SK-N-SH (cell line): ENCODE measurements at regions not wholly inside any gene's neighbourhood (a gene's known extent, or its start where the extent isn't known, plus 50 kb on each side); places are given as distances from the start of the nearest gene placed in this dataset.

ENCODE experiments used
- CTCF ChIA-PET: fragments of 300-600, 350-600 bp; formaldehyde crosslinking; extraction: SDS; loops from one replicate; lab custom pipeline; 2021; lab: Yijun Ruan, JAX
- POLR2A ChIA-PET: fragments of 350-600 bp; sonication (Branson Sonifier 250); formaldehyde crosslinking; extraction: SDS; loops from one replicate; lab custom pipeline; 2020; ENCODE audit warnings: antibody characterized with exemption, inconsistent platforms; lab: Yijun Ruan, JAX
- DNase-seq: peaks from one replicate; pipeline ENCODE4 v3.0.0; 2012
- H2AFZ ChIP-seq: fragments of 200-600 bp; sonication (generic); 2 replicates; pipeline ENCODE4 v1.8.1; 2016; ENCODE audit warnings: antibody characterized with exemption, mild to moderate bottlenecking, low read depth
- H3F3A ChIP-seq: fragments of 200-600 bp; sonication (generic); replicated peaks from 2 replicates; pipeline ENCODE3; 2016; ENCODE audit warnings: antibody characterized with exemption, mild to moderate bottlenecking; ENCODE audit not compliant: insufficient read depth
- H3K27ac ChIP-seq, 2 experiments: fragments of 200-500 bp in 1 of 2; fragments of 200-600 bp in 1 of 2; sonication (Bioruptor generic) in 1 of 2; sonication (generic), shearing (Covaris generic) in 1 of 2; 2 replicates each; pipeline versions ENCODE4 v1.5.1 to v1.6.1; 2014 to 2016; ENCODE audit warnings: low read depth in 2 of 2, inconsistent platforms in 1 of 2, low read length in 1 of 2, mild to moderate bottlenecking in 1 of 2, mixed read lengths in 1 of 2
- H3K27me3 ChIP-seq: fragments of 200-600 bp; sonication (generic), shearing (Covaris generic); 2 replicates; pipeline ENCODE4 v1.6.1; 2016; ENCODE audit warnings: mixed run types; ENCODE audit not compliant: insufficient read depth
- H3K36me3 ChIP-seq, 2 experiments: fragments of 200-500 bp in 1 of 2; fragments of 200-600 bp in 1 of 2; sonication (Bioruptor generic) in 1 of 2; sonication (generic) in 1 of 2; replicated peaks in 1 of 2; 2 replicates each; pipeline versions ENCODE3 to v1.5.1; 2014 to 2016; ENCODE audit warnings: low read length in 1 of 2, mild to moderate bottlenecking in 1 of 2; ENCODE audit not compliant: insufficient read depth in 2 of 2, control insufficient read depth in 1 of 2
- H3K4me1 ChIP-seq, 2 experiments: fragments of 200-500 bp in 1 of 2; fragments of 200-600 bp in 1 of 2; sonication (Bioruptor generic) in 1 of 2; sonication (generic), shearing (Covaris generic) in 1 of 2; 2 replicates each; pipeline versions ENCODE4 v1.5.1 to v1.6.1; 2014 to 2016; ENCODE audit warnings: low read depth in 1 of 2, low read length in 1 of 2, mixed run types in 1 of 2; ENCODE audit not compliant: insufficient read depth in 2 of 2, control insufficient read depth in 1 of 2
- H3K4me2 ChIP-seq: fragments of 200-600 bp; sonication (generic), shearing (Covaris generic); 2 replicates; pipeline ENCODE4 v1.6.1; 2017; ENCODE audit warnings: mixed run types
- H3K4me3 ChIP-seq, 2 experiments: fragments of 200-500 bp in 1 of 2; fragments of 200-600 bp in 1 of 2; sonication (Bioruptor generic) in 1 of 2; sonication (generic), shearing (Covaris generic) in 1 of 2; 2 replicates each; pipeline versions ENCODE4 v1.5.1 to v1.8.1; 2014 to 2016; ENCODE audit warnings: low read depth in 2 of 2, inconsistent platforms in 1 of 2, low read length in 1 of 2, mild to moderate bottlenecking in 1 of 2, mixed read lengths in 1 of 2, moderate library complexity in 1 of 2
- H3K79me2 ChIP-seq: fragments of 200-600 bp; sonication (generic); 2 replicates; pipeline ENCODE4 v1.8.1; 2017; ENCODE audit warnings: mild to moderate bottlenecking; ENCODE audit not compliant: insufficient read depth
- H3K9ac ChIP-seq: fragments of 200-600 bp; sonication (generic); 2 replicates; pipeline ENCODE4 v1.6.1; 2017; ENCODE audit warnings: mixed run types
- H3K9me2 ChIP-seq: fragments of 200-600 bp; sonication (generic); 2 replicates; pipeline ENCODE4 v1.6.1; 2017; ENCODE audit warnings: mixed run types
- H3K9me3 ChIP-seq: fragments of 200-600 bp; sonication (generic); 2 replicates; pipeline ENCODE4 v1.6.1; 2017; ENCODE audit warnings: mixed run types, mild to moderate bottlenecking, moderate library complexity
- H4K20me1 ChIP-seq: fragments of 200-600 bp; sonication (generic); 2 replicates; pipeline ENCODE4 v1.6.1; 2017; ENCODE audit warnings: mild to moderate bottlenecking, mixed run types; ENCODE audit not compliant: insufficient read depth
- CTCF ChIP-seq: fragments of 200-600 bp; sonication (generic); IDR thresholded peaks from 2 replicates; pipeline ENCODE4 v1.6.1; 2017; ENCODE audit warnings: antibody characterized with exemption, mild to moderate bottlenecking, moderate library complexity
- EP300 ChIP-seq, 2 experiments: IDR thresholded peaks; 2 replicates each; pipeline versions ENCODE4 v1.4.0 to v1.6.1; 2012; ENCODE audit warnings: borderline replicate concordance in 1 of 2, low read depth in 1 of 2, low read length in 1 of 2
- EZH2phosphoT487 ChIP-seq: fragments of 200-600 bp; sonication (generic); IDR thresholded peaks from 2 replicates; pipeline ENCODE4 v1.6.1; 2017; ENCODE audit warnings: low read depth, mixed run types, mild to moderate bottlenecking, antibody characterized with exemption, moderate library complexity, borderline replicate concordance
- FOXM1 ChIP-seq: IDR thresholded peaks from 2 replicates; pipeline ENCODE4 v1.4.0; 2012; ENCODE audit warnings: low read depth, mild to moderate bottlenecking
- IRF3 ChIP-seq: fragments of 150-350 bp; IDR thresholded peaks from 2 replicates; pipeline ENCODE4 v1.6.1; 2016; ENCODE audit warnings: mild to moderate bottlenecking, low read depth, low read length
- MEF2A ChIP-seq: IDR thresholded peaks from 2 replicates; pipeline ENCODE4 v1.4.0; 2012; ENCODE audit warnings: low read depth, borderline replicate concordance
- NFIC ChIP-seq: IDR thresholded peaks from 2 replicates; pipeline ENCODE4 v1.4.0; 2012; ENCODE audit warnings: borderline replicate concordance
- NRF1 ChIP-seq: IDR thresholded peaks from 2 replicates; pipeline ENCODE4 v1.6.1; 2012; ENCODE audit warnings: low read depth, mild to moderate bottlenecking, low read length
- POLR2AphosphoS5 ChIP-seq: IDR thresholded peaks from 2 replicates; pipeline ENCODE4 v1.6.1; 2012; ENCODE audit warnings: low read depth, low read length
- RAD21 ChIP-seq: IDR thresholded peaks from 2 replicates; pipeline ENCODE4 v1.6.1; 2012; ENCODE audit warnings: mild to moderate bottlenecking, low read length
- RCOR1 ChIP-seq: fragments of 150-350 bp; IDR thresholded peaks from 2 replicates; pipeline ENCODE4 v1.6.1; 2017; ENCODE audit warnings: antibody characterized with exemption, low read length
- SIN3A ChIP-seq: IDR thresholded peaks from 2 replicates; pipeline ENCODE4 v1.6.1; 2012; ENCODE audit warnings: low read depth, mild to moderate bottlenecking, low read length, moderate library complexity, borderline replicate concordance
- TAF1 ChIP-seq: IDR thresholded peaks from 2 replicates; pipeline ENCODE4 v1.6.1; 2012; ENCODE audit warnings: low read depth, mild to moderate bottlenecking, low read length, moderate library complexity, borderline replicate concordance
- TCF12 ChIP-seq: IDR thresholded peaks from 2 replicates; pipeline ENCODE4 v1.4.0; 2012
- TEAD4 ChIP-seq: IDR thresholded peaks from 2 replicates; pipeline ENCODE4 v1.4.0; 2012; ENCODE audit warnings: mild to moderate bottlenecking, borderline replicate concordance; ENCODE audit not compliant: insufficient read depth
- YY1 ChIP-seq: IDR thresholded peaks from 2 replicates; pipeline ENCODE4 v1.4.0; 2012; ENCODE audit warnings: low read depth, mild to moderate bottlenecking
- WGBS: methylation state at CpG from one replicate; pipeline ENCODE4 v1.1.6; 2017; ENCODE audit warnings: low lambda C conversion rate; 5-methylcytosine and 5-hydroxymethylcytosine counted together
- TF ChIP-seq, protein P1 (sequence below): IDR thresholded peaks from 2 replicates; pipeline ENCODE4 v1.4.0; 2012; ENCODE audit warnings: low read depth
- TF ChIP-seq, protein P2 (sequence below): IDR thresholded peaks from 2 replicates; pipeline ENCODE4; 2012

- no peak overlapping the region for H2AFZ ChIP-seq
- peaks cover 0 to 21% of the 10 kb centered on the region in 2 experiments for H3K36me3 ChIP-seq
- no peak for DNase-seq
- H3K9me3 ChIP-seq: no peaks in the 10 kb centered on the region
- no peaks in the 10 kb centered on the region for H3F3A ChIP-seq
- no peaks in the 10 kb centered on the region for H3K79me2 ChIP-seq
- H3K4me2 ChIP-seq: no peak overlapping the region
- no peak overlapping the region for H3K9ac ChIP-seq
- H3K27ac ChIP-seq: no peak overlapping the region
- no peak for TF ChIP-seq NFIC
- no peak for TF ChIP-seq IRF3
- TF ChIP-seq, protein P1, sequence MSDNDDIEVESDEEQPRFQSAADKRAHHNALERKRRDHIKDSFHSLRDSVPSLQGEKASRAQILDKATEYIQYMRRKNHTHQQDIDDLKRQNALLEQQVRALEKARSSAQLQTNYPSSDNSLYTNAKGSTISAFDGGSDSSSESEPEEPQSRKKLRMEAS: no peak
- TF ChIP-seq TAF1: no peak
- TF ChIP-seq MEF2A: no peak
- TF ChIP-seq RAD21: no peak
- no peak for TF ChIP-seq TCF12
- TF ChIP-seq FOXM1: no peak
- TF ChIP-seq TEAD4: no peak
- no peak for TF ChIP-seq CTCF
- no peak for TF ChIP-seq NRF1
- TF ChIP-seq RCOR1: no peak
- no peak for TF ChIP-seq EZH2phosphoT487
- TF ChIP-seq SIN3A: no peak
- TF ChIP-seq YY1: no peak
- TF ChIP-seq, protein P2, sequence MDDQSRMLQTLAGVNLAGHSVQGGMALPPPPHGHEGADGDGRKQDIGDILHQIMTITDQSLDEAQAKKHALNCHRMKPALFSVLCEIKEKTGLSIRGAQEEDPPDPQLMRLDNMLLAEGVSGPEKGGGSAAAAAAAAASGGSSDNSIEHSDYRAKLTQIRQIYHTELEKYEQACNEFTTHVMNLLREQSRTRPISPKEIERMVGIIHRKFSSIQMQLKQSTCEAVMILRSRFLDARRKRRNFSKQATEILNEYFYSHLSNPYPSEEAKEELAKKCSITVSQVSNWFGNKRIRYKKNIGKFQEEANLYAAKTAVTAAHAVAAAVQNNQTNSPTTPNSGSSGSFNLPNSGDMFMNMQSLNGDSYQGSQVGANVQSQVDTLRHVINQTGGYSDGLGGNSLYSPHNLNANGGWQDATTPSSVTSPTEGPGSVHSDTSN: no peak
- no peak for TF ChIP-seq POLR2AphosphoS5
- no peak for TF ChIP-seq EP300 (IDR thresholded peaks at IDR 0.05; ENCODE audit: borderline replicate concordance in 1 of 2, low read depth in 1 of 2, low read length in 1 of 2)
- 76% methylated on average over 4 of the region's 4 CpGs for WGBS
- H3K4me3 ChIP-seq: no peak overlapping the region
- H3K9me2 ChIP-seq: no peaks in the 10 kb centered on the region
- no peaks in the 10 kb centered on the region for H4K20me1 ChIP-seq
- ChIA-PET POLR2A (no interaction called here), CTCF (no interaction called here)
- H3K27me3 ChIP-seq: no peaks in the 10 kb centered on the region
- no peaks in the 10 kb centered on the region for H3K4me1 ChIP-seq
Measured at GRCh38 chr21:29403922-29404538, 105.3 kb downstream of the BACH1 start.
